ENCODE measurements at regions not wholly inside any gene's neighbourhood (a gene's known extent, or its start where the extent isn't known, plus 50 kb on each side); places are given as distances from the start of the nearest gene placed in this dataset.
A peak's percentile ranks its signal among the peaks of the same experiment; 100 is the strongest.
"Not testable (repeated sequence)": the region's sequence is repeated elsewhere in the genome, so short reads cannot be mapped to it uniquely, and the experiment has no call there.

- peak in 1 of 2 donors; percentile 5 for DNase-seq (ENCODE audit: low read depth in 2 of 2)
Measured at GRCh38 chr9:103397868-103398600, 402.9 kb downstream of the CYLC2 start.

GRCh38 chr9:103399535-103399934 lies 404.4 kb downstream of the CYLC2 start:
- no peak for DNase-seq (ENCODE audit: low read depth in 2 of 2)

DNA sequence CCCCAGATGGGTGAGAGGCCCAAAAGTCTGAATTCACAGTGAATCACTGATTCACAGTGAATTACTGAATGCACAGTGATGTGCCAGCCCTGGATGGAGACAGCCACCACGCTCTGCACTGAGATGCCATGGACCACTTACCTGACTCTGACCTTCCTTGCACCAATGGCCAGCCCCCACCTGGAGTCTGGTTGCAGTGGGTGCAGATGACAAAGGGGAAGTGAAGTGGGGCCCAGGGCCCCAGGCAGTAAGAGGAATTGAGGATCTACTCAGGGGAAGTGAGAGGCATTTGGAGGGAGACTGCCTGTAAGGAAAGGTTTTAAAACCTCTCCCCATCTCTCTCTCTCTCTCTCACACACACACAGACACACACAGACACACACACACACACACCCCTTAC lies 412.1 kb downstream of the CYLC2 start:
- no peak for DNase-seq (ENCODE audit: low read depth in 2 of 2)

DNA sequence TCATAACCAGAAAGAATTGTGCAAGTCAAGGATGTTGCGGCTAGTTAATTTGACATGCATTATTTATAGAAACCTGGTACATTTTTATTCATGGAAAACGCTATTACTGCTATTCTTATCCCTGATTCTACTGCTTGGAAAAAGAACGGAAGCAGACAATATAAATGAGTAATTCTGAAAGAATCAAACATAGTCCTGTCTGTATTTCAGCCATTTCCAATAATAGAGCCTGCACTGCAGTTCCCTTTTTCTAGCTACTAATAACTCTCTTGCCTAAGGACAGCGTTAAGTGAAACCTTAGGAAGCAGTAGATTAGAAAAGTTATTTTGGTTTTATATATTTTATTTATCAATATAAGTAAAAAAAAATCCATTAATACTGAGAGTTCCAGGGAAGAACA lies 414.9 kb downstream of the CYLC2 start:
- DNase-seq (ENCODE audit: low read depth in 2 of 2): no peak

DNA sequence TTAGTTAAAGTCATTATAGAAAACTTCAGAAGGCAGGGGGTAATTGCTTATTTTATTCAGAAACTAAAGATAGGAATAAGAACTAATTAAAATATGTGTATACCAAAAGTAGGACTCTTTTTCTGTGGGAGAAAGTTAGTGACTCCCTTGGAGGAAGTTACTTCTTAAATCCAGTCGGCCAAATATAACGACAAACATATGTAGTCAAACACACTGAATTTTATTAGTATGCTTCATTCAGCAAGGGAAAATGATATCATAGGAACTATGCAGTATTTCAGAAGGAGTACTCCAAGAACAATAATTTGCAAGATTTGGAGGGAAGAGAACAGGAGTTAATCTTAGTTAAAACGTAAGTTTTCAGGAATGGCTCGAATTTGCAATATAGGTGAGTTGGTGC lies 432.6 kb downstream of the CYLC2 start:
- DNase-seq (ENCODE audit: low read depth in 2 of 2): no peak

DNA sequence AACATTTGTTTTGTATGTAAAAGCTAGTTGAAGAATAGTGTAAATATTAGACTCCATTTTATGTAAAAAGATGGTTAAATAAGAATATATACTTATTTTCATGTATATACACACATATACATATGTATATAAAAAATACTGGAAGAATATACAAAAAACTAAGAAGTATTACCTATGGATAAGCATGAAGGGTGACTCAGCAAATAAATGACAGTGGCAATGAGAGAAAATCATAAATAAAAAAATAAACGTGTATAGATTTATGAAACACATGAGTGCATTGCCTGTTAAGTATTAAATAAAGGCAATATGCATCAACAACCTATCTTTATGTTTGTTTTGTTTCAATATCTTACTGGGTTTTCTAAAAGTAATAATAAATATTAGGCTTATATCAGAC lies 435.3 kb downstream of the CYLC2 start:
- DNase-seq (ENCODE audit: low read depth in 2 of 2): no peak

GRCh38 chr9:103431809-103432208 lies 436.7 kb downstream of the CYLC2 start:
- no peak for DNase-seq (ENCODE audit: low read depth in 2 of 2)

GRCh38 chr9:103444176-103444575 lies 449.0 kb downstream of the CYLC2 start:
- DNase-seq (ENCODE audit: low read depth in 2 of 2): no peak

- DNase-seq (ENCODE audit: low read depth in 2 of 2): no peak
Measured at GRCh38 chr9:103458826-103459225, 463.7 kb downstream of the CYLC2 start.

DNA sequence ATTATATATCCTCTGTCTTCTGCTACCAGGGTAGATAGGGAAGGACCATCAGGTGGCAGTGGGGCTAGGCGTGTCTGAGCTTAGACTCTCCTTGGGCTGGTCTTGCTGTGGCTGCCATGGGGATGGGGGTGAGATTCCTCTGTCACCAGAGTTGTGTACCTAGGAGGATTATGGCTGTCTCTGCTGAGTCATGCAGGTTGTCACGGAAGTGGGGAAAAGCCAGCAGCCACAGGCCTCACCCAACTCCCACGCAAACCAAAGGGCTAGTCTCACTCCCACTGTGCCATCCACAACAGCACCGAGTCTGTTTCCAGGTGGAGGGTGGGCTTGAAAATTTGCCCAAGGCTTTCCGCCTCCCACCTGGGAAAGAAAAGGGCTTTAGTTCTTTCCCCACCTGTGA lies 476.1 kb downstream of the CYLC2 start:
- no peak for DNase-seq (ENCODE audit: low read depth in 2 of 2)

- no peak for DNase-seq (ENCODE audit: low read depth in 2 of 2)
Measured at GRCh38 chr9:103474156-103474555, 479.0 kb downstream of the CYLC2 start.

DNA sequence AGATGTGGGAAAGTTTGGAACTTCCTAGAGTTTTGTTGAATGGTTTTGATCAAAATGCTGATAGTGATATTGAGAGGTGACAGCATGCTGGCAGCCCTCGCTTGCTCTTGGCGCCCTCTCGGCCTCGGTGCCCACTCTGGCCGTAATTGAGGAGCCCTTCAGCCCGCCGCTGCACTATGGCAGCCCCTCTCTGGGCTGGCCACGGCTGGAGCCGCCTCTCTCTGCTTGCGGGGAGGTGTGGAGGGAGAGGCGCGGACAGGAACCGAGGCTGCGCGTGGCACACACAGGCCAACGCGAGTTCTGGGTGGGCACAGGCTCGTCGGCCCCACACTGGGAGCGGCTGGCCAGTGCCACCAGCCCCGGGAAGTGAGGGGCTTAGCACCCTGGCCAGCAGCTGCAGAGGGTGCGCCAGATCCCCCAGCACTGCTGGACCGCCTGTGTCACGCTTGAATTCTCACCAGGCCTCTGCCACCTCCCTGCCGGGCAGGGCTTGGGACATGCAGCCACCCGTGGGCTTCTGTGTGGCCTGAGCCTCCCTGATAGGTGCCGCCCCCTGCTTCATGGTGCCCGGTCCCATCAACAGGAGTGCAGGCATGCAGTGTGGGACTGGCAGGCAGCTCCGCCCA lies 488.5 kb downstream of the CYLC2 start:
- no peak for DNase-seq (ENCODE audit: low read depth in 2 of 2)

DNA sequence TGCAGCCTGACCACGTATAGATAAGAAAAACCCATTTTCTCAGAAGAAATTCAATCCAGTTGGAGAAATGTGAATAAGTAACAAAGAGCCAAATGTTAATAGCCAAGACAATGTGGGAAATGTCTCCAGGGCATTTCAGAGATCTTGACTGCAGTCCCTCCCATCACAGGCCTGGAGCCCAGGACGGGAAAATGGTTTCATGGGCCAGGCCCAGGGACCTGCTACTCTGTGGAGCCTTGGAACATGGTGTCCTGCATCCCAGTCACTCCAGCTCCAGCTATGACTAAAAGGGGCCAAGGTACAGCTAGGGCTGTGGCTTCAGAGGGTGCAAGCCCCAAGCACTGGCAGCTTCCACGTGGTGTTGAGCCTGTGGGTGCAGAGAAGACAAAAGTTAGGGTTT lies 490.0 kb downstream of the CYLC2 start:
- DNase-seq (ENCODE audit: low read depth in 2 of 2): no peak

GRCh38 chr9:103514767-103515166 lies 519.6 kb downstream of the CYLC2 start:
- no peak for DNase-seq (ENCODE audit: low read depth in 2 of 2)

GRCh38 chr9:103522409-103522808 lies 527.3 kb downstream of the CYLC2 start:
- no peak for DNase-seq (ENCODE audit: low read depth in 2 of 2)

GRCh38 chr9:103530934-103531333 lies 535.8 kb downstream of the CYLC2 start:
- DNase-seq (ENCODE audit: low read depth in 2 of 2): no peak

- no peak for DNase-seq (ENCODE audit: low read depth in 2 of 2)
Measured at GRCh38 chr9:103533318-103533717, 538.2 kb downstream of the CYLC2 start.

DNA sequence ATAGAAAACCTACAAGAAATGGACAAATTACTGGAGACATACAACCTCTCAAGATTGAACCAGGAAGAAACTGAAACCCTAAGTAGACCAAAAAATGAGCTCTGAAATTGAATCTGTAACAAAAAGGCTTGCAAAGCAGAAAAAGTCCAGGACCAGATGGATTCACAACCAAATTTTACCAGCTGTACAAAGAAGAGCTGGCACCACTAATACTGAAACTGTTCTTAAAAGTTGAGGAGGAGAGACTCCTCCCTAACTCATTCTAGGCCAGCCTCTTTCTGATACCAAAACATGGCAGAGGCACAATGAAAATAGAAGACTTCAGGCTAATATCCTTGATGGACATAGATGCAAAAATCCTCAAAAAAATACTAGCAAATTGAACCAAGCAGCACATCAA lies 542.3 kb downstream of the CYLC2 start:
- DNase-seq (ENCODE audit: low read depth in 2 of 2): no peak

DNA sequence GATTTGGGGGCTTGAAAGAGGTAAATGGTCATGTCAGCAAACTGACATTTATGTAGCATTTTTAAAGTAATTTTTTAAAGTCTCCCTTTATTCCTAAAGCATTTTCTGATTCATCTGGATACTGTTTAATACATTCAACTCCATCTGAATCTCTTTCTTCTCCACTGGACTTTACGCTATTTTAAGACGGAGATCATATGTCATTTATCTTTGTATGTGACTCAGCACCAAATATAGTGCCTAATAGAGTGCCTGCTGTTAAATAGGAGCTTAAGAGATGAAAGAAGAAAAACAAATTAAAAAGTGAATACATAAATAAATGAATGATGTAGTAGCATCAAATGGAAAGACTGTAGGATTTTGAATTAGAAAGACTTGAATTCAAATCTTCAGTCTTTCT lies 548.8 kb upstream of the SMC2 start:
- DNase-seq (ENCODE audit: low read depth in 2 of 2): no peak

GRCh38 chr9:103552712-103553111 lies 541.4 kb upstream of the SMC2 start:
- no peak for DNase-seq (ENCODE audit: low read depth in 2 of 2)

DNA sequence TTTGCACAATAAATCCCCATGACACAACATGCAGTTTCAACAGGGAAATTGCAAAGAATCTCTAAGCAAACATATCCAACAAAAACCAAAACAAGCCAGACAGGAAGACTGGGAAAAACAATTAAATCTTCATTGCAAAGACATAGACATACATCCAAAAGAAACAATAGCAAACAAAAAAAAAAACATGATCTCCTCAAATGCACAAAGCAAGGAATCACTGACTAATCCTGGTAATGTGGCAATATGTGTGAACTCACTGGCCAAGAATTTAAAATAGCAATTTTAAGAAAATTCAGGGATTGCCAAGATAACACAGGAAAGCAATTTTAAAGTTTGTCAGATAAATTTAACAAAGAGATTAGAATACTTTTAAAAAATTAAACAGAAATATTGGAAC lies 520.1 kb upstream of the SMC2 start:
- DNase-seq (ENCODE audit: low read depth in 2 of 2): no peak

DNA sequence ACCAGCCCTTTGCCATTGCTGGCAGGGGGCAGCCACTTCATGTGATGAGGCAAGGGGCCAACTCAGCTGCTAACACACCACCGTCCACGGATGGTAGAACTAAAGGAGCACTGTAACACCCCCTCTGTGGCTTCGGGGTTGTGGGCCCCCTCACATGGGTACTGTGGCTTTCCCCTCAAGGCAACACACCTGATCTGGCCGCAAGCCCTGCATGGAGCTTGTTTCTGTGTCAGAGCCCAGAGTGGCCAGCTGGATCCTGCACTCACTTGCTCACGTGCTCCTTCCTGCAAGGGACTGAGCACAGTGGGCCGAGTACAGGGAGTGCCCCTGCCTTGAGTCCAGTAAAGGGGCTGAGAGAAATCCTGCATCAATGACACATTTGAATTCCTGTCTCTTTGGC lies 507.4 kb upstream of the SMC2 start:
- no peak for DNase-seq (ENCODE audit: low read depth in 2 of 2)

DNA sequence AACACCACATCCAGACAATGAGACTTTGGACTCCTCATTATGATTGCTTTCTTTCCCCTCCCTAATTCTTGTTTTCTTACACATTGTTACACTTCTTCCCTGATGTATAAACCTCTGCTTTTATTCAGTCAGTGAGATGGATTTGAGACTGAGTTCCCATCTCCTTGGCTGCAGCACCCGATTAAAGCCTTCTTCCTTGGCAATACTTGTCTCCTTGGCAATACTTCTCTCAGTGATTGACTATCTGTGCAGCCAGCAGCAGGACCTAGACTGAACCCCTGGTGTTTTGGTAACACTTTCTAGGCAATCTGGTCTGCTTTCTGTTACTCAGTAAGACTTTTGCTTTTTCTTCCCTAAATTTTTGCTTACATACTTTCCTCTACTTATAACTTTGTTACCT lies 492.8 kb upstream of the SMC2 start:
- DNase-seq (ENCODE audit: low read depth in 2 of 2): no peak

DNA sequence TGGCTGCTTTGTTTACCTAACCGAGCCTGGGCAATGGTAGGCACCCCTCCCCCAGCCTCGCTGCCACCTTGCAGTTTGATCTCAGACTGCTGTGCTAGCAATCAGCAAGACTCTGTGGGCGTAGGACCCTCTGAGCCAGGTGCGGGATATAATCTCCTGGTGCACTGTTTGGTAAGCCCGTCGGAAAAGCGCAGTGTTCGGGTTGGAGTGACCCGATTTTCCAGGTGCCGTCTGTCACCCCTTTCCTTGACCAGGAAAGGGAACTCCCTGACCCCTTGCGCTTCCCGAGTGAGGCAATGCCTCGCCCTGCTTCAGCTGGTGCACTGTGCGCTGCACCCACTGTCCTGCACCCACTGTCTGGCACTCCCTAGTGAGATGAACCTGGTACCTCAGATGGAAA lies 482.2 kb upstream of the SMC2 start:
- DNase-seq (ENCODE audit: low read depth in 2 of 2): not testable (repeated sequence)
